Right cardiac atrium (tissue), 5 donors: ENCODE measurements at regions not wholly inside any gene's neighbourhood (a gene's known extent, or its start where the extent isn't known, plus 50 kb on each side); places are given as distances from the start of the nearest gene placed in this dataset.
"Not testable (repeated sequence)": the region's sequence is repeated elsewhere in the genome, so short reads cannot be mapped to it uniquely, and the experiment has no call there.

Experiments
- ATAC-seq, 2 donors: fragments of 200-7000 bp; cut with Tn5 transposase; one replicate each; pipeline versions ENCODE4 v1.8.0 to v1.9.1; 2020; ENCODE audit warnings: moderate library complexity in 2 of 2, mild to moderate bottlenecking in 1 of 2
- DNase-seq, 3 donors: peaks; one replicate each; pipeline ENCODE4 v3.0.0-alpha.2; 2020
- H3K27ac ChIP-seq: one replicate; pipeline ENCODE4 v1.5.1; 2013; ENCODE audit warnings: mild to moderate bottlenecking, low read length, control low read depth, moderate library complexity
- H3K27me3 ChIP-seq: one replicate; pipeline ENCODE4 v1.6.1; 2013; ENCODE audit not compliant: control insufficient read depth, insufficient read depth
- H3K4me1 ChIP-seq: one replicate; pipeline ENCODE4 v1.6.1; 2013; ENCODE audit warnings: low read length; ENCODE audit not compliant: control insufficient read depth, insufficient read depth
- H3K4me3 ChIP-seq: one replicate; pipeline ENCODE4 v1.5.1; 2013; ENCODE audit warnings: low read length, control low read depth
- H3K9me3 ChIP-seq: one replicate; pipeline ENCODE4 v1.6.1; 2013; ENCODE audit warnings: low read length; ENCODE audit not compliant: control insufficient read depth
- WGBS: extraction: QIAGEN DNeasy Blood & Tissue Kit; methylation state at CpG from one replicate; pipeline ENCODE4 v1.1.7; 2013; 5-methylcytosine and 5-hydroxymethylcytosine counted together
- intact Hi-C, 4 donors: fragments of 100-400 bp; cut with DNase I; formaldehyde crosslinking; loops; one replicate each; pipeline versions ENCODE4 v1.11.0 to v1.14.0; 2022 to 2023
- donor health status: healthy with polysubstance abuse.
- donor health status: DM: no; HTN: yes; CAD: no.
- donor health status: DM: no; HTN: no; CAD: no.
- donor health status: DM: no; HTN: yes; CAD: no; lungs with severe emphysema.
- donor health status: DM: yes; HTN: yes; CAD: no.

- 91% methylated on average over 1 of the region's 1 CpG for WGBS
- intact Hi-C loops, result no loop called here
- no peaks in the 10 kb centered on the region for H3K9me3 ChIP-seq
- no peak overlapping the region for H3K4me3 ChIP-seq
- no peaks in the 10 kb centered on the region for H3K27me3 ChIP-seq
- ATAC-seq (no peak), DNase-seq (no peak)
- no peaks in the 10 kb centered on the region for H3K4me1 ChIP-seq
- H3K27ac ChIP-seq, result no peak overlapping the region
Observed at GRCh38 chr7:113030489-113030888, 56.1 kb downstream of the GPR85 start.

GRCh38 chr7:113026941-113027340 is 59.7 kb downstream of the GPR85 start:
- 51% methylated on average over 1 of the region's 1 CpG for WGBS
- H3K4me3 ChIP-seq, result no peak overlapping the region
- intact Hi-C loops, result loop anchor here in 1 of 4 donors (10.0 kb wide), 1 partner anchor 88 kb away; the partner anchor contains the start of gene SMIM30
- no peaks in the 10 kb centered on the region for H3K9me3 ChIP-seq
- DNase-seq (no peak), ATAC-seq (no peak)
- H3K27ac ChIP-seq, result no peak overlapping the region
- no peaks in the 10 kb centered on the region for H3K4me1 ChIP-seq
- no peaks in the 10 kb centered on the region for H3K27me3 ChIP-seq

GRCh38 chr7:113017144-113017857 is 69.3 kb downstream of the GPR85 start:
- not testable (repeated sequence) for H3K27ac ChIP-seq, ATAC-seq, H3K4me1 ChIP-seq, H3K9me3 ChIP-seq, H3K27me3 ChIP-seq, H3K4me3 ChIP-seq
- intact Hi-C loops, result loop anchor here in 1 of 4 donors (5.0 kb wide), 1 partner anchor 405 kb away; no protein-coding TSS in a partner anchor
- WGBS, result 95% methylated on average over 39 of the region's 43 CpGs
- peak in 1 of 3 donors; percentile 30 for DNase-seq

- intact Hi-C loops, result loop anchor here in 1 of 4 donors (5.0 kb wide), 1 partner anchor 407 kb away; no protein-coding TSS in a partner anchor
- no peak for ATAC-seq
- H3K27me3 ChIP-seq, result no peaks in the 10 kb centered on the region
- no peak overlapping the region for H3K4me3 ChIP-seq
- H3K27ac ChIP-seq, result no peak overlapping the region
- 61% methylated on average over 2 of the region's 2 CpGs for WGBS
- H3K9me3 ChIP-seq, result no peaks in the 10 kb centered on the region
- no peak for DNase-seq
- H3K4me1 ChIP-seq, result no peaks in the 10 kb centered on the region
Observed at GRCh38 chr7:113015034-113015645, 71.5 kb downstream of the GPR85 start.

- peak; percentile 26 to 35 for ATAC-seq
Observed at GRCh38 chr7:113013761-113014449, 72.7 kb downstream of the GPR85 start.

GRCh38 chr7:113012862-113013261 is 73.8 kb downstream of the GPR85 start:
- ATAC-seq, DNase-seq, H3K27ac ChIP-seq, H3K27me3 ChIP-seq, intact Hi-C loops, H3K9me3 ChIP-seq, H3K4me1 ChIP-seq, H3K4me3 ChIP-seq: not testable (repeated sequence)
- 92% methylated on average over 1 of the region's 1 CpG for WGBS

More at GRCh38 chr7:113013761-113014449, 72.7 kb downstream of the GPR85 start:
- H3K9me3 ChIP-seq, result no peaks in the 10 kb centered on the region
- intact Hi-C loops, result no loop called here
- DNase-seq, result no peak
- no peak overlapping the region for H3K27ac ChIP-seq
- H3K4me1 ChIP-seq, result no peaks in the 10 kb centered on the region
- no peaks in the 10 kb centered on the region for H3K27me3 ChIP-seq
- no peak overlapping the region for H3K4me3 ChIP-seq

GRCh38 chr7:113010377-113010776 is 76.2 kb downstream of the GPR85 start:
- no peak for ATAC-seq

GRCh38 chr7:113008755-113009154 is 77.9 kb downstream of the GPR85 start:
- Histone ChIP-seq H3K27me3 (no peaks in the 10 kb centered on the region), H3K4me3 (no peak overlapping the region), H3K4me1 (no peaks in the 10 kb centered on the region), H3K27ac (no peak overlapping the region), H3K9me3 (no peaks in the 10 kb centered on the region)
- 91% methylated on average over 5 of the region's 5 CpGs for WGBS
- intact Hi-C loops, result no loop called here
- ATAC-seq (no peak), DNase-seq (no peak)

More at GRCh38 chr7:113010377-113010776, 76.2 kb downstream of the GPR85 start:
- H3K27me3 ChIP-seq, result no peaks in the 10 kb centered on the region
- no peak for DNase-seq
- H3K4me1 ChIP-seq, result no peaks in the 10 kb centered on the region
- H3K27ac ChIP-seq, result no peak overlapping the region
- H3K4me3 ChIP-seq, result no peak overlapping the region
- intact Hi-C loops, result no loop called here
- H3K9me3 ChIP-seq, result no peaks in the 10 kb centered on the region

- no peaks in the 10 kb centered on the region for H3K9me3 ChIP-seq
- no peaks in the 10 kb centered on the region for H3K4me1 ChIP-seq
- H3K27me3 ChIP-seq, result no peaks in the 10 kb centered on the region
- no peak overlapping the region for H3K27ac ChIP-seq
- DNase-seq, result no peak
- intact Hi-C loops, result no loop called here
- no peak for ATAC-seq
- no peak overlapping the region for H3K4me3 ChIP-seq
- 41% methylated on average over 4 of the region's 4 CpGs for WGBS
Observed at GRCh38 chr7:113004726-113005454, 81.7 kb downstream of the GPR85 start.

- ATAC-seq, result no peak
- intact Hi-C loops, result no loop called here
- 76% methylated on average over 6 of the region's 6 CpGs for WGBS
- Histone ChIP-seq H3K4me1 (no peaks in the 10 kb centered on the region), H3K27ac (no peak overlapping the region), H3K4me3 (no peak overlapping the region), H3K27me3 (no peaks in the 10 kb centered on the region), H3K9me3 (no peaks in the 10 kb centered on the region)
- no peak for DNase-seq
Observed at GRCh38 chr7:113000316-113001020, 86.2 kb downstream of the GPR85 start.
